C4-2B (cell line): ENCODE measurements at regions not wholly inside any gene's neighbourhood (a gene's known extent, or its start where the extent isn't known, plus 50 kb on each side); places are given as distances from the start of the nearest gene placed in this dataset.

Experiments
- H3K27ac ChIP-seq: fragments of 450-650 bp; 2 replicates; pipeline ENCODE4 v1.5.1; 2017
- CTCF ChIP-seq: fragments of 450-650 bp; conservative IDR thresholded peaks from 2 replicates; pipeline ENCODE4 v1.5.1; 2017; ENCODE audit warnings: mild to moderate bottlenecking
- ZFX ChIP-seq: fragments of 450-650 bp; IDR thresholded peaks from 2 replicates; pipeline ENCODE4 v1.6.1; 2017

- no peak for TF ChIP-seq CTCF
- H3K27ac ChIP-seq = no peak overlapping the region
These were observed 77.6 kb downstream of the MATN1 start for GRCh38 chr1:30645807-30646206.

GRCh38 chr1:30642391-30643120 is 80.8 kb downstream of the MATN1 start:
- TF ChIP-seq ZFX (no peak), CTCF (no peak)
- no peak overlapping the region for H3K27ac ChIP-seq

- TF ChIP-seq CTCF (no peak), ZFX (no peak)
- H3K27ac ChIP-seq = no peak overlapping the region
These were observed 81.6 kb downstream of the MATN1 start for GRCh38 chr1:30641572-30642353.

- no peak overlapping the region for H3K27ac ChIP-seq
- no peak for TF ChIP-seq ZFX
- no peak for TF ChIP-seq CTCF
These were observed 83.4 kb downstream of the MATN1 start for GRCh38 chr1:30639881-30640452.

GRCh38 chr1:30638811-30639210 is 84.6 kb downstream of the MATN1 start:
- no peak for TF ChIP-seq CTCF
- no peak for TF ChIP-seq ZFX
- H3K27ac ChIP-seq = no peak overlapping the region

GRCh38 chr1:30638086-30638485 is 85.3 kb downstream of the MATN1 start:
- no peak for TF ChIP-seq ZFX
- no peak for TF ChIP-seq CTCF
- no peak overlapping the region for H3K27ac ChIP-seq
